HEK293 (cell line): ENCODE measurements at regions not wholly inside any gene's neighbourhood (a gene's known extent, or its start where the extent isn't known, plus 50 kb on each side); places are given as distances from the start of the nearest gene placed in this dataset.

Experiments used
- CTCF ChIA-PET: fragments of 350-600 bp; formaldehyde crosslinking; extraction: SDS; loops from one replicate; lab custom pipeline; 2021; ENCODE audit warnings: antibody characterized with exemption; lab: Yijun Ruan, JAX
- POLR2A ChIA-PET: fragments of 300-600 bp; formaldehyde crosslinking; extraction: SDS; loops from one replicate; lab custom pipeline; 2020; ENCODE audit warnings: antibody characterized with exemption, inconsistent platforms; lab: Yijun Ruan, JAX
- H3K27ac ChIP-seq: fragments of 200-500 bp; sonication (Bioruptor generic); 2 replicates; pipeline ENCODE4 v1.5.1; 2014; ENCODE audit warnings: low read depth, low read length, control low read depth, inconsistent platforms; ENCODE audit errors: extremely low read depth
- H3K36me3 ChIP-seq, 2 experiments: fragments of 200-500 bp in 1 of 2; sonication (Bioruptor generic) in 1 of 2; 1 replicate in 1 of 2; 2 replicates in 1 of 2; pipeline ENCODE4 v1.5.1; 2014 to 2017; ENCODE audit warnings: inconsistent platforms in 2 of 2, low read length in 2 of 2; ENCODE audit not compliant: control insufficient read depth in 2 of 2, insufficient read depth in 1 of 2
- H3K4me1 ChIP-seq: fragments of 200-500 bp; sonication (Bioruptor generic); 2 replicates; pipeline ENCODE4 v1.5.1; 2014; ENCODE audit warnings: mild to moderate bottlenecking, low read length, inconsistent platforms; ENCODE audit not compliant: control insufficient read depth, insufficient read depth
- H3K4me3 ChIP-seq: 2 replicates; pipeline ENCODE4 v1.5.1; 2011; ENCODE audit warnings: low read depth, mild to moderate bottlenecking, control low read depth, low read length, moderate library complexity
- H3K9me3 ChIP-seq: fragments of 200-500 bp; sonication (Bioruptor generic); 2 replicates; pipeline ENCODE4 v1.5.1; 2014; ENCODE audit warnings: low read depth, low read length, inconsistent platforms; ENCODE audit not compliant: control insufficient read depth, insufficient read depth
- HOXA7 ChIP-seq: sonication (generic); formaldehyde crosslinking; IDR thresholded peaks from 2 replicates; pipeline ENCODE4 v1.8.1; 2022; ENCODE audit warnings: missing genetic modification reagents, borderline replicate concordance
- KLF1 ChIP-seq: fragments of 450-650 bp; formaldehyde crosslinking; IDR thresholded peaks from 2 replicates; pipeline ENCODE4 v1.5.1; 2016; ENCODE audit warnings: missing biosample characterization, missing genetic modification characterization
- KLF16 ChIP-seq: fragments of 450-650 bp; formaldehyde crosslinking; IDR thresholded peaks from 2 replicates; pipeline ENCODE4 v1.5.1; 2017; ENCODE audit warnings: missing biosample characterization, missing genetic modification characterization
- MZF1 ChIP-seq: fragments of 450-650 bp; formaldehyde crosslinking; IDR thresholded peaks from 2 replicates; pipeline ENCODE4 v1.5.1; 2017; ENCODE audit warnings: missing biosample characterization, missing genetic modification characterization, borderline replicate concordance
- YY1 ChIP-seq: fragments of 450-650 bp; formaldehyde crosslinking; IDR thresholded peaks from 2 replicates; pipeline ENCODE4 v1.5.1; 2018; ENCODE audit warnings: missing biosample characterization, missing genetic modification characterization
- ZBTB44 ChIP-seq: fragments of 450-650 bp; IDR thresholded peaks from 2 replicates; pipeline ENCODE4 v1.5.1; 2018; ENCODE audit warnings: missing biosample characterization, mild to moderate bottlenecking, missing genetic modification characterization
- ZBTB6 ChIP-seq: fragments of 450-650 bp; formaldehyde crosslinking; IDR thresholded peaks from 2 replicates; pipeline ENCODE4 v1.5.1; 2017; ENCODE audit warnings: missing biosample characterization, missing genetic modification characterization
- ZFP69B ChIP-seq: fragments of 450-650 bp; formaldehyde crosslinking; IDR thresholded peaks from 2 replicates; pipeline ENCODE4 v1.5.1; 2016; ENCODE audit warnings: missing biosample characterization, missing genetic modification characterization
- ZNF169 ChIP-seq: fragments of 450-650 bp; formaldehyde crosslinking; IDR thresholded peaks from 2 replicates; pipeline ENCODE4 v1.5.1; 2016; ENCODE audit warnings: missing biosample characterization, missing genetic modification characterization
- ZNF211 ChIP-seq: fragments of 450-650 bp; formaldehyde crosslinking; IDR thresholded peaks from 2 replicates; pipeline ENCODE4 v1.5.1; 2016; ENCODE audit warnings: low read depth, missing biosample characterization, missing genetic modification characterization
- ZNF214 ChIP-seq: fragments of 450-650 bp; formaldehyde crosslinking; IDR thresholded peaks from 2 replicates; pipeline ENCODE4 v1.5.1; 2017; ENCODE audit warnings: missing biosample characterization, mild to moderate bottlenecking, missing genetic modification characterization, borderline replicate concordance
- ZNF280C ChIP-seq: fragments of 450-650 bp; formaldehyde crosslinking; IDR thresholded peaks from 2 replicates; pipeline ENCODE4 v1.5.1; 2016; ENCODE audit warnings: missing biosample characterization, missing genetic modification characterization
- ZNF449 ChIP-seq: fragments of 450-650 bp; formaldehyde crosslinking; IDR thresholded peaks from 2 replicates; pipeline ENCODE4 v1.5.1; 2017; ENCODE audit warnings: missing biosample characterization, mild to moderate bottlenecking, missing genetic modification characterization, moderate library complexity
- ZNF48 ChIP-seq: fragments of 450-650 bp; formaldehyde crosslinking; IDR thresholded peaks from 2 replicates; pipeline ENCODE4 v1.5.1; 2016; ENCODE audit warnings: missing biosample characterization, missing genetic modification characterization
- ZNF549 ChIP-seq: fragments of 450-650 bp; IDR thresholded peaks from 2 replicates; pipeline ENCODE4 v1.5.1; 2018; ENCODE audit warnings: missing biosample characterization, missing genetic modification characterization, mild to moderate bottlenecking, inconsistent platforms, moderate library complexity
- ZNF596 ChIP-seq: fragments of 450-650 bp; IDR thresholded peaks from 2 replicates; pipeline ENCODE4 v1.5.0; 2018; ENCODE audit warnings: missing biosample characterization, mild to moderate bottlenecking, missing genetic modification characterization, moderate library complexity
- ZNF623 ChIP-seq: fragments of 450-650 bp; formaldehyde crosslinking; IDR thresholded peaks from 2 replicates; pipeline ENCODE4 v1.5.1; 2016; ENCODE audit warnings: missing biosample characterization, missing genetic modification characterization
- ZNF624 ChIP-seq: fragments of 450-650 bp; formaldehyde crosslinking; IDR thresholded peaks from 2 replicates; pipeline ENCODE4 v1.5.1; 2017; ENCODE audit warnings: missing biosample characterization, missing genetic modification characterization
- ZNF629 ChIP-seq: fragments of 450-650 bp; formaldehyde crosslinking; IDR thresholded peaks from 2 replicates; pipeline ENCODE4 v1.5.1; 2017; ENCODE audit warnings: missing biosample characterization, missing genetic modification characterization
- ZNF654 ChIP-seq: fragments of 450-650 bp; formaldehyde crosslinking; IDR thresholded peaks from 2 replicates; pipeline ENCODE4 v1.5.1; 2016; ENCODE audit warnings: low read depth, missing biosample characterization, missing genetic modification characterization
- ZNF664 ChIP-seq: fragments of 450-650 bp; formaldehyde crosslinking; IDR thresholded peaks from 2 replicates; pipeline ENCODE4 v1.5.1; 2016; ENCODE audit warnings: missing biosample characterization, missing genetic modification characterization
- ZNF701 ChIP-seq: fragments of 450-650 bp; formaldehyde crosslinking; IDR thresholded peaks from 2 replicates; pipeline ENCODE4 v1.5.1; 2016; ENCODE audit warnings: missing biosample characterization, missing genetic modification characterization
- ZNF791 ChIP-seq: fragments of 450-650 bp; formaldehyde crosslinking; IDR thresholded peaks from 2 replicates; pipeline ENCODE4 v1.5.1; 2016; ENCODE audit warnings: missing biosample characterization, missing genetic modification characterization
- ZSCAN23 ChIP-seq: fragments of 450-650 bp; formaldehyde crosslinking; IDR thresholded peaks from 2 replicates; pipeline ENCODE4 v1.5.1; 2016; ENCODE audit warnings: missing biosample characterization, missing genetic modification characterization

GRCh38 chr20:1757606-1758512, 100.3 kb upstream of the SIRPG start:
- no peak overlapping the region for H3K4me3 ChIP-seq
- no peak for TF ChIP-seq ZNF791 (tag by site-specific recombination)
- ChIA-PET POLR2A (interaction anchor here (0.6 kb wide), 1 partner anchor 337 kb away, joined by 10 read pairs; no protein-coding TSS in a partner anchor), CTCF (interaction anchor here (0.7 to 1.5 kb wide), 6 partner anchors 11 to 254 kb away, joined by 3 to 5 read pairs (median 3); no protein-coding TSS in a partner anchor)
- H3K27ac ChIP-seq = no peak overlapping the region
- H3K9me3 ChIP-seq = no peaks in the 10 kb centered on the region
- H3K36me3 ChIP-seq = no peaks in the 10 kb centered on the region
- H3K4me1 ChIP-seq = no peaks in the 10 kb centered on the region

GRCh38 chr20:1757072-1757471, 99.5 kb upstream of the SIRPG start:
- CTCF ChIA-PET = interaction anchor here (0.7 to 1.5 kb wide), 3 partner anchors 12 to 63 kb away, joined by 3 to 5 read pairs (median 5); no protein-coding TSS in a partner anchor
- Histone ChIP-seq H3K4me3 (no peak overlapping the region), H3K9me3 (no peaks in the 10 kb centered on the region), H3K36me3 (no peaks in the 10 kb centered on the region), H3K4me1 (no peaks in the 10 kb centered on the region), H3K27ac (no peak overlapping the region)
- TF ChIP-seq ZNF654 (no peak), ZBTB44 (tag by site-specific recombination) (no peak), ZNF169 (tag by site-specific recombination) (no peak), HOXA7 (CRISPR knock-in tag) (no peak), ZNF664 (no peak), ZFP69B (tag by site-specific recombination) (no peak), ZNF449 (tag by site-specific recombination) (no peak), KLF16 (tag by site-specific recombination) (no peak), ZNF701 (tag by site-specific recombination) (no peak), ZNF549 (tag by site-specific recombination) (no peak), ZNF48 (tag by site-specific recombination) (no peak), ZBTB6 (no peak), ZNF623 (tag by site-specific recombination) (no peak), ZNF211 (no peak)
- POLR2A ChIA-PET = interaction anchor here (0.6 kb wide), 1 partner anchor 338 kb away, joined by 10 read pairs; no protein-coding TSS in a partner anchor

GRCh38 chr20:1754749-1755148, 97.2 kb upstream of the SIRPG start:
- H3K4me1 ChIP-seq = no peaks in the 10 kb centered on the region
- no peaks in the 10 kb centered on the region for H3K36me3 ChIP-seq
- no peak overlapping the region for H3K27ac ChIP-seq
- POLR2A ChIA-PET = no interaction called here
- CTCF ChIA-PET = interaction anchor here (1.2 to 1.7 kb wide), 2 partner anchors 10 to 23 kb away, joined by 6 to 11 read pairs; no protein-coding TSS in a partner anchor
- H3K4me3 ChIP-seq = no peak overlapping the region
- H3K9me3 ChIP-seq = no peaks in the 10 kb centered on the region
- TF ChIP-seq ZSCAN23 (tag by site-specific recombination) = no peak
- no peak for TF ChIP-seq ZNF629 (tag by site-specific recombination)
- no peak for TF ChIP-seq ZNF280C (tag by site-specific recombination)
- no peak for TF ChIP-seq ZNF214 (tag by site-specific recombination)
- TF ChIP-seq ZNF624 (tag by site-specific recombination) = no peak
- no peak for TF ChIP-seq ZNF596
- TF ChIP-seq KLF1 (tag by site-specific recombination) = no peak
- no peak for TF ChIP-seq MZF1
- no peak for TF ChIP-seq YY1 (tag by site-specific recombination)
